ENCODE measurements at regions not wholly inside any gene's neighbourhood (a gene's known extent, or its start where the extent isn't known, plus 50 kb on each side); places are given as distances from the start of the nearest gene placed in this dataset.

DNA sequence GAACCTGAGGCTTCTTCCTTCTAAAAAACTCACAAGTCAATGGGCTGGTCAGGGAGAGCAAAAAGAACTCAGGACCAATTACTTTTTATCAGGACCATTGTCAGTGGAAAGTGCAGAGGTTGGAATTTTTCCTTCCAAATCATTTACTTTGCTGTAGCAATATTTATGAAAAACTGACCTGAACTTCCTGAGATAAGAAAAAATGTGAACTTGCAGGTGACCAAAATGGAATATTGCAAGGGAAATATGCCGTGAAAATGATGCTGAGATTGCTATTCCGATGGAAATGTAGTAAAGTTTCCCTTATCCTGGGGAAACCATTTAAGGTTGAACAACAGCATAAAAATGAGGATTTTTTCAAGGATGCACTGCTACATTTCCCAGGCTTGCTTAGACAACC lies 148.3 kb upstream of the PFKP start:
- no peak for TF ChIP-seq POLR2A (IDR thresholded peaks at IDR 0.05; ENCODE audit: low read depth, low read length)
- TF ChIP-seq TAF1 (IDR thresholded peaks at IDR 0.05; ENCODE audit: borderline replicate concordance, low read depth, low read length), result no peak
- TF ChIP-seq POLR2AphosphoS5 (IDR thresholded peaks at IDR 0.05; ENCODE audit: low read depth, low read length), result no peak

Measured in GM12892 (cell line).